Activated T-helper 2 cell treated with anti-CD3 and anti-CD28 coated beads, Interferon-gamma antibody, Interleukin-2, Interleukin-4, amounts not matched to agents 10 μg/mL and 5 μg/mL and 100 μg/mL, durations not matched to agents 14 hours and 24 hours and 36 hours (primary cell): ENCODE measurements at regions not wholly inside any gene's neighbourhood (a gene's known extent, or its start where the extent isn't known, plus 50 kb on each side); places are given as distances from the start of the nearest gene placed in this dataset.

ENCODE experiments used
- DNase-seq: peaks from one replicate; pipeline ENCODE4 v3.0.0; 2021; ENCODE audit warnings: low spot score
- H3K27ac Mint-ChIP-seq: one replicate; pipeline ENCODE4 v1.8.0; 2021; ENCODE audit warnings: mixed read lengths
- H3K27me3 Mint-ChIP-seq: one replicate; pipeline ENCODE4 v1.8.0; 2021; ENCODE audit warnings: low read depth, mixed read lengths
- H3K36me3 Mint-ChIP-seq: one replicate; pipeline ENCODE4 v1.8.0; 2021; ENCODE audit warnings: low read depth, mixed read lengths
- H3K4me1 Mint-ChIP-seq: one replicate; pipeline ENCODE4 v1.8.0; 2021; ENCODE audit warnings: low read depth, mixed read lengths
- H3K4me3 Mint-ChIP-seq: one replicate; pipeline ENCODE4 v1.8.0; 2021; ENCODE audit warnings: low read depth, mild to moderate bottlenecking, moderate library complexity, mixed read lengths
- H3K9me3 Mint-ChIP-seq: one replicate; pipeline ENCODE4 v1.8.0; 2021; ENCODE audit warnings: mixed read lengths
- intact Hi-C: fragments of 100-400 bp; cut with micrococcal nuclease; formaldehyde crosslinking; loops from one replicate; pipeline ENCODE4 v1.15.1; 2023

- H3K4me3 Mint-ChIP-seq: no peak overlapping the region
- H3K36me3 Mint-ChIP-seq: no peaks in the 10 kb centered on the region
- DNase-seq: no peak
- H3K4me1 Mint-ChIP-seq: peaks cover under 1% of the 10 kb centered on the region
- H3K9me3 Mint-ChIP-seq: no peaks in the 10 kb centered on the region
- no peak overlapping the region for H3K27ac Mint-ChIP-seq
- intact Hi-C loops: no loop called here
- H3K27me3 Mint-ChIP-seq: peaks cover 32% of the 10 kb centered on the region
Measured at GRCh38 chr17:33661975-33662374, 368.9 kb upstream of the ASIC2 start.

GRCh38 chr17:33664116-33664840 lies 371.2 kb upstream of the ASIC2 start:
- H3K27me3 Mint-ChIP-seq: peaks cover 34% of the 10 kb centered on the region
- intact Hi-C loops: no loop called here
- H3K4me1 Mint-ChIP-seq: peaks cover 8% of the 10 kb centered on the region
- H3K36me3 Mint-ChIP-seq: no peaks in the 10 kb centered on the region
- H3K9me3 Mint-ChIP-seq: no peaks in the 10 kb centered on the region
- no peak overlapping the region for H3K27ac Mint-ChIP-seq
- H3K4me3 Mint-ChIP-seq: no peak overlapping the region
- no peak for DNase-seq

GRCh38 chr17:33667052-33667509 lies 374.0 kb upstream of the ASIC2 start:
- H3K9me3 Mint-ChIP-seq: no peaks in the 10 kb centered on the region
- peaks cover 8% of the 10 kb centered on the region for H3K4me1 Mint-ChIP-seq
- intact Hi-C loops: no loop called here
- H3K27me3 Mint-ChIP-seq: peaks cover 44% of the 10 kb centered on the region
- H3K27ac Mint-ChIP-seq: no peak overlapping the region
- no peak overlapping the region for H3K4me3 Mint-ChIP-seq
- DNase-seq: peak; percentile 16
- no peaks in the 10 kb centered on the region for H3K36me3 Mint-ChIP-seq

- Mint-ChIP-seq H3K4me1 (peaks cover 8% of the 10 kb centered on the region), H3K9me3 (no peaks in the 10 kb centered on the region), H3K36me3 (no peaks in the 10 kb centered on the region), H3K27me3 (peaks cover 47% of the 10 kb centered on the region), H3K4me3 (no peak overlapping the region), H3K27ac (no peak overlapping the region)
- no peak for DNase-seq
- intact Hi-C loops: no loop called here
Measured at GRCh38 chr17:33667671-33668070, 374.6 kb upstream of the ASIC2 start.

GRCh38 chr17:33668516-33668915 lies 375.4 kb upstream of the ASIC2 start:
- no peak overlapping the region for H3K27ac Mint-ChIP-seq
- no peak overlapping the region for H3K4me3 Mint-ChIP-seq
- intact Hi-C loops: no loop called here
- peaks cover 44% of the 10 kb centered on the region for H3K27me3 Mint-ChIP-seq
- no peaks in the 10 kb centered on the region for H3K36me3 Mint-ChIP-seq
- no peak for DNase-seq
- no peaks in the 10 kb centered on the region for H3K9me3 Mint-ChIP-seq
- H3K4me1 Mint-ChIP-seq: peaks cover 8% of the 10 kb centered on the region

GRCh38 chr17:33671491-33671890 lies 378.4 kb upstream of the ASIC2 start:
- intact Hi-C loops: no loop called here
- no peaks in the 10 kb centered on the region for H3K36me3 Mint-ChIP-seq
- H3K27ac Mint-ChIP-seq: no peak overlapping the region
- no peaks in the 10 kb centered on the region for H3K9me3 Mint-ChIP-seq
- no peak for DNase-seq
- H3K27me3 Mint-ChIP-seq: peaks cover 23% of the 10 kb centered on the region
- H3K4me1 Mint-ChIP-seq: peaks cover 9% of the 10 kb centered on the region
- no peak overlapping the region for H3K4me3 Mint-ChIP-seq

- H3K4me1 Mint-ChIP-seq: peaks cover 1% of the 10 kb centered on the region
- no peak overlapping the region for H3K27ac Mint-ChIP-seq
- peak; percentile 30 for DNase-seq
- intact Hi-C loops: loop anchor here (5.0 kb wide), 1 partner anchor 152 kb away; no protein-coding TSS in a partner anchor
- no peaks in the 10 kb centered on the region for H3K36me3 Mint-ChIP-seq
- H3K27me3 Mint-ChIP-seq: peaks cover 19% of the 10 kb centered on the region
- no peaks in the 10 kb centered on the region for H3K9me3 Mint-ChIP-seq
- H3K4me3 Mint-ChIP-seq: no peak overlapping the region
Measured at GRCh38 chr17:33674685-33675084, 381.6 kb upstream of the ASIC2 start.

- H3K27ac Mint-ChIP-seq: no peak overlapping the region
- H3K27me3 Mint-ChIP-seq: peaks cover 11% of the 10 kb centered on the region
- H3K9me3 Mint-ChIP-seq: no peaks in the 10 kb centered on the region
- DNase-seq: no peak
- no peaks in the 10 kb centered on the region for H3K36me3 Mint-ChIP-seq
- intact Hi-C loops: loop anchor here (5.0 kb wide), 1 partner anchor 154 kb away; no protein-coding TSS in a partner anchor
- H3K4me1 Mint-ChIP-seq: peaks cover 1% of the 10 kb centered on the region
- no peak overlapping the region for H3K4me3 Mint-ChIP-seq
Measured at GRCh38 chr17:33676444-33676843, 383.3 kb upstream of the ASIC2 start.

- DNase-seq: no peak
- H3K4me3 Mint-ChIP-seq: no peak overlapping the region
- H3K9me3 Mint-ChIP-seq: no peaks in the 10 kb centered on the region
- H3K36me3 Mint-ChIP-seq: no peaks in the 10 kb centered on the region
- peaks cover under 1% of the 10 kb centered on the region for H3K4me1 Mint-ChIP-seq
- no peak overlapping the region for H3K27ac Mint-ChIP-seq
- intact Hi-C loops: loop anchor here (5.0 kb wide), 1 partner anchor 157 kb away; no protein-coding TSS in a partner anchor
- peaks cover under 1% of the 10 kb centered on the region for H3K27me3 Mint-ChIP-seq
Measured at GRCh38 chr17:33679595-33679994, 386.5 kb upstream of the ASIC2 start.

- no peak for DNase-seq
- no peaks in the 10 kb centered on the region for H3K36me3 Mint-ChIP-seq
- H3K9me3 Mint-ChIP-seq: no peaks in the 10 kb centered on the region
- intact Hi-C loops: no loop called here
- H3K27me3 Mint-ChIP-seq: no peaks in the 10 kb centered on the region
- H3K4me1 Mint-ChIP-seq: no peaks in the 10 kb centered on the region
- no peak overlapping the region for H3K27ac Mint-ChIP-seq
- no peak overlapping the region for H3K4me3 Mint-ChIP-seq
Measured at GRCh38 chr17:33680472-33680871, 387.4 kb upstream of the ASIC2 start.

- Mint-ChIP-seq H3K36me3 (no peaks in the 10 kb centered on the region), H3K9me3 (no peaks in the 10 kb centered on the region), H3K27me3 (no peaks in the 10 kb centered on the region), H3K4me3 (no peak overlapping the region), H3K27ac (no peak overlapping the region), H3K4me1 (no peaks in the 10 kb centered on the region)
- intact Hi-C loops: no loop called here
- no peak for DNase-seq
Measured at GRCh38 chr17:33682599-33682998, 389.5 kb upstream of the ASIC2 start.

- DNase-seq: no peak
- H3K27ac Mint-ChIP-seq: no peak overlapping the region
Measured at GRCh38 chr17:33684735-33685134, 391.6 kb upstream of the ASIC2 start.

GRCh38 chr17:33686171-33686570 lies 393.1 kb upstream of the ASIC2 start:
- Mint-ChIP-seq H3K27ac (no peak overlapping the region), H3K4me1 (no peaks in the 10 kb centered on the region), H3K27me3 (no peaks in the 10 kb centered on the region), H3K4me3 (no peak overlapping the region), H3K36me3 (no peaks in the 10 kb centered on the region), H3K9me3 (no peaks in the 10 kb centered on the region)
- no peak for DNase-seq
- intact Hi-C loops: no loop called here

More at GRCh38 chr17:33684735-33685134, 391.6 kb upstream of the ASIC2 start:
- Mint-ChIP-seq H3K36me3 (no peaks in the 10 kb centered on the region), H3K27me3 (no peaks in the 10 kb centered on the region), H3K4me1 (no peaks in the 10 kb centered on the region), H3K9me3 (no peaks in the 10 kb centered on the region), H3K4me3 (no peak overlapping the region)
- intact Hi-C loops: no loop called here
